Upper lobe of left lung (tissue), 4 donors: ENCODE measurements at regions not wholly inside any gene's neighbourhood (a gene's known extent, or its start where the extent isn't known, plus 50 kb on each side); places are given as distances from the start of the nearest gene placed in this dataset.

Experiments
- CTCF ChIP-seq, 6 experiments: fragments of 450-650 bp in 4 of 6; fragments of 200-600 bp in 2 of 6; sonication (generic) in 2 of 6; IDR thresholded peaks; one replicate each; pipeline ENCODE4 v1.5.1; 2016 to 2019; ENCODE audit warnings: antibody characterized with exemption in 6 of 6
- EP300 ChIP-seq, 4 donors: sonication (generic); formaldehyde crosslinking; IDR thresholded peaks; one replicate each; pipeline ENCODE4 v1.5.1; 2017; ENCODE audit warnings: antibody characterized with exemption in 4 of 4, control low read depth in 2 of 4

DNA sequence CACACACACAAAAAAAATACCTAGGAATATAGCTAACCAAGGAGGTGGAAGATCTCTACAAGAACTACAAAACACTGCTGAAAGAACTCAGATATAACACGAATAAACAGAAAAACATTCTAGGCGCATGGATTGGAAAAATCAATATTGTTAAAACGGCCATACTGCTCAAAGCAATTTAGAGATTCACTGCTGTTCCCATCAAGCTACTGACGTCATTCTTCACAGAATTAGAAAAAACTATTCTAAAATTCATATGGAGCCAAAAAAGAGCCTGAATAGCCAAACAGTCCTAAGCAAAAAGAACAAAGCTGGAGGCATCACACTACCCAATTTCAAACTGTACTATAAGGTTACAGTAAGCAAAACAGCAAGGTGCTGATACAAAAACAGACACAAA is 390.2 kb downstream of the IDS start:
- TF ChIP-seq CTCF (IDR thresholded peaks at IDR 0.05) (no peak), EP300 (IDR thresholded peaks at IDR 0.05) (no peak)
